SK-N-SH (cell line): ENCODE measurements at regions not wholly inside any gene's neighbourhood (a gene's known extent, or its start where the extent isn't known, plus 50 kb on each side); places are given as distances from the start of the nearest gene placed in this dataset.

Experiments
- ELF1 ChIP-seq: IDR thresholded peaks from 2 replicates; pipeline ENCODE4 v1.4.0; 2012
- EP300 ChIP-seq, 2 experiments: IDR thresholded peaks; 2 replicates each; pipeline versions ENCODE4 v1.4.0 to v1.6.1; 2012; ENCODE audit warnings: borderline replicate concordance in 1 of 2, low read depth in 1 of 2, low read length in 1 of 2
- EZH2phosphoT487 ChIP-seq: fragments of 200-600 bp; sonication (generic); IDR thresholded peaks from 2 replicates; pipeline ENCODE4 v1.6.1; 2017; ENCODE audit warnings: low read depth, mixed run types, mild to moderate bottlenecking, antibody characterized with exemption, moderate library complexity, borderline replicate concordance
- FOSL2 ChIP-seq: IDR thresholded peaks from 2 replicates; pipeline ENCODE4 v1.4.0; 2012; ENCODE audit warnings: low read depth, mild to moderate bottlenecking, moderate library complexity, borderline replicate concordance
- FOXM1 ChIP-seq: IDR thresholded peaks from 2 replicates; pipeline ENCODE4 v1.4.0; 2012; ENCODE audit warnings: low read depth, mild to moderate bottlenecking
- MAX ChIP-seq: IDR thresholded peaks from 2 replicates; pipeline ENCODE4 v1.4.0; 2012; ENCODE audit warnings: low read depth
- POLR2AphosphoS5 ChIP-seq: IDR thresholded peaks from 2 replicates; pipeline ENCODE4 v1.6.1; 2012; ENCODE audit warnings: low read depth, low read length
- RAD21 ChIP-seq: IDR thresholded peaks from 2 replicates; pipeline ENCODE4 v1.6.1; 2012; ENCODE audit warnings: mild to moderate bottlenecking, low read length
- RCOR1 ChIP-seq: fragments of 150-350 bp; IDR thresholded peaks from 2 replicates; pipeline ENCODE4 v1.6.1; 2017; ENCODE audit warnings: antibody characterized with exemption, low read length
- TCF12 ChIP-seq: IDR thresholded peaks from 2 replicates; pipeline ENCODE4 v1.4.0; 2012
- YY1 ChIP-seq: IDR thresholded peaks from 2 replicates; pipeline ENCODE4 v1.4.0; 2012; ENCODE audit warnings: low read depth, mild to moderate bottlenecking
- TF ChIP-seq, protein P1 (sequence below): IDR thresholded peaks from 2 replicates; pipeline ENCODE4 v1.6.1; 2012; ENCODE audit warnings: mild to moderate bottlenecking, low read depth, low read length, moderate library complexity
- TF ChIP-seq, protein P2 (sequence below): IDR thresholded peaks from 2 replicates; pipeline ENCODE4 v1.4.0; 2012; ENCODE audit warnings: low read depth, borderline replicate concordance
- TF ChIP-seq, protein P3 (sequence below): fragments of 200-600 bp; sonication (generic); IDR thresholded peaks from 2 replicates; pipeline ENCODE4 v1.6.1; 2017; ENCODE audit warnings: antibody characterized with exemption, mild to moderate bottlenecking, moderate library complexity

- TF ChIP-seq, protein P1, sequence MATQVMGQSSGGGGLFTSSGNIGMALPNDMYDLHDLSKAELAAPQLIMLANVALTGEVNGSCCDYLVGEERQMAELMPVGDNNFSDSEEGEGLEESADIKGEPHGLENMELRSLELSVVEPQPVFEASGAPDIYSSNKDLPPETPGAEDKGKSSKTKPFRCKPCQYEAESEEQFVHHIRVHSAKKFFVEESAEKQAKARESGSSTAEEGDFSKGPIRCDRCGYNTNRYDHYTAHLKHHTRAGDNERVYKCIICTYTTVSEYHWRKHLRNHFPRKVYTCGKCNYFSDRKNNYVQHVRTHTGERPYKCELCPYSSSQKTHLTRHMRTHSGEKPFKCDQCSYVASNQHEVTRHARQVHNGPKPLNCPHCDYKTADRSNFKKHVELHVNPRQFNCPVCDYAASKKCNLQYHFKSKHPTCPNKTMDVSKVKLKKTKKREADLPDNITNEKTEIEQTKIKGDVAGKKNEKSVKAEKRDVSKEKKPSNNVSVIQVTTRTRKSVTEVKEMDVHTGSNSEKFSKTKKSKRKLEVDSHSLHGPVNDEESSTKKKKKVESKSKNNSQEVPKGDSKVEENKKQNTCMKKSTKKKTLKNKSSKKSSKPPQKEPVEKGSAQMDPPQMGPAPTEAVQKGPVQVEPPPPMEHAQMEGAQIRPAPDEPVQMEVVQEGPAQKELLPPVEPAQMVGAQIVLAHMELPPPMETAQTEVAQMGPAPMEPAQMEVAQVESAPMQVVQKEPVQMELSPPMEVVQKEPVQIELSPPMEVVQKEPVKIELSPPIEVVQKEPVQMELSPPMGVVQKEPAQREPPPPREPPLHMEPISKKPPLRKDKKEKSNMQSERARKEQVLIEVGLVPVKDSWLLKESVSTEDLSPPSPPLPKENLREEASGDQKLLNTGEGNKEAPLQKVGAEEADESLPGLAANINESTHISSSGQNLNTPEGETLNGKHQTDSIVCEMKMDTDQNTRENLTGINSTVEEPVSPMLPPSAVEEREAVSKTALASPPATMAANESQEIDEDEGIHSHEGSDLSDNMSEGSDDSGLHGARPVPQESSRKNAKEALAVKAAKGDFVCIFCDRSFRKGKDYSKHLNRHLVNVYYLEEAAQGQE: no peak
- TF ChIP-seq EZH2phosphoT487: no peak
- TF ChIP-seq, protein P2, sequence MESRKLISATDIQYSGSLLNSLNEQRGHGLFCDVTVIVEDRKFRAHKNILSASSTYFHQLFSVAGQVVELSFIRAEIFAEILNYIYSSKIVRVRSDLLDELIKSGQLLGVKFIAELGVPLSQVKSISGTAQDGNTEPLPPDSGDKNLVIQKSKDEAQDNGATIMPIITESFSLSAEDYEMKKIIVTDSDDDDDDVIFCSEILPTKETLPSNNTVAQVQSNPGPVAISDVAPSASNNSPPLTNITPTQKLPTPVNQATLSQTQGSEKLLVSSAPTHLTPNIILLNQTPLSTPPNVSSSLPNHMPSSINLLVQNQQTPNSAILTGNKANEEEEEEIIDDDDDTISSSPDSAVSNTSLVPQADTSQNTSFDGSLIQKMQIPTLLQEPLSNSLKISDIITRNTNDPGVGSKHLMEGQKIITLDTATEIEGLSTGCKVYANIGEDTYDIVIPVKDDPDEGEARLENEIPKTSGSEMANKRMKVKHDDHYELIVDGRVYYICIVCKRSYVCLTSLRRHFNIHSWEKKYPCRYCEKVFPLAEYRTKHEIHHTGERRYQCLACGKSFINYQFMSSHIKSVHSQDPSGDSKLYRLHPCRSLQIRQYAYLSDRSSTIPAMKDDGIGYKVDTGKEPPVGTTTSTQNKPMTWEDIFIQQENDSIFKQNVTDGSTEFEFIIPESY: no peak
- TF ChIP-seq, protein P3, sequence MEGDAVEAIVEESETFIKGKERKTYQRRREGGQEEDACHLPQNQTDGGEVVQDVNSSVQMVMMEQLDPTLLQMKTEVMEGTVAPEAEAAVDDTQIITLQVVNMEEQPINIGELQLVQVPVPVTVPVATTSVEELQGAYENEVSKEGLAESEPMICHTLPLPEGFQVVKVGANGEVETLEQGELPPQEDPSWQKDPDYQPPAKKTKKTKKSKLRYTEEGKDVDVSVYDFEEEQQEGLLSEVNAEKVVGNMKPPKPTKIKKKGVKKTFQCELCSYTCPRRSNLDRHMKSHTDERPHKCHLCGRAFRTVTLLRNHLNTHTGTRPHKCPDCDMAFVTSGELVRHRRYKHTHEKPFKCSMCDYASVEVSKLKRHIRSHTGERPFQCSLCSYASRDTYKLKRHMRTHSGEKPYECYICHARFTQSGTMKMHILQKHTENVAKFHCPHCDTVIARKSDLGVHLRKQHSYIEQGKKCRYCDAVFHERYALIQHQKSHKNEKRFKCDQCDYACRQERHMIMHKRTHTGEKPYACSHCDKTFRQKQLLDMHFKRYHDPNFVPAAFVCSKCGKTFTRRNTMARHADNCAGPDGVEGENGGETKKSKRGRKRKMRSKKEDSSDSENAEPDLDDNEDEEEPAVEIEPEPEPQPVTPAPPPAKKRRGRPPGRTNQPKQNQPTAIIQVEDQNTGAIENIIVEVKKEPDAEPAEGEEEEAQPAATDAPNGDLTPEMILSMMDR: no peak
- no peak for TF ChIP-seq TCF12
- no peak for TF ChIP-seq EP300 (IDR thresholded peaks at IDR 0.05; ENCODE audit: borderline replicate concordance in 1 of 2, low read depth in 1 of 2, low read length in 1 of 2)
- TF ChIP-seq FOSL2: no peak
- TF ChIP-seq MAX: no peak
- no peak for TF ChIP-seq POLR2AphosphoS5
- no peak for TF ChIP-seq FOXM1
- TF ChIP-seq ELF1: no peak
- TF ChIP-seq YY1: no peak
- no peak for TF ChIP-seq RCOR1
- TF ChIP-seq RAD21: no peak
Observed at GRCh38 chr5:90144625-90145327, 264.8 kb downstream of the CETN3 start.
